WTC11 (cell line): ENCODE measurements at regions not wholly inside any gene's neighbourhood (a gene's known extent, or its start where the extent isn't known, plus 50 kb on each side); places are given as distances from the start of the nearest gene placed in this dataset.

Experiments used
- ATAC-seq: fragments of 200-7000 bp; cut with Tn5 transposase; 2 replicates; pipeline ENCODE4 v1.10.0; 2021; ENCODE audit warnings: mild to moderate bottlenecking, moderate library complexity
- CTCF ChIA-PET: fragments of 300-600 bp; sonication (Branson Sonifier 250); formaldehyde crosslinking; loops from one replicate; lab custom pipeline; 2021; ENCODE audit warnings: antibody characterized with exemption; lab: Charles Lee
- POLR2A ChIA-PET: fragments of 350-600 bp; sonication (Branson Sonifier 250); formaldehyde crosslinking; loops from one replicate; lab custom pipeline; 2021; ENCODE audit warnings: antibody characterized with exemption; lab: Charles Lee
- DNase-seq: peaks from one replicate; pipeline ENCODE4 v3.0.0; 2021; ENCODE audit warnings: low spot score
- H3K27ac Mint-ChIP-seq: 2 replicates; pipeline ENCODE4 v1.8.0; 2021; ENCODE audit warnings: mixed read lengths
- H3K27me3 Mint-ChIP-seq: 2 replicates; pipeline ENCODE4 v1.8.0; 2021; ENCODE audit warnings: low read depth, mild to moderate bottlenecking, moderate library complexity, mixed read lengths
- H3K36me3 Mint-ChIP-seq: 2 replicates; pipeline ENCODE4 v1.8.0; 2021; ENCODE audit warnings: mixed read lengths
- H3K4me1 Mint-ChIP-seq: 2 replicates; pipeline ENCODE4 v1.8.0; 2022; ENCODE audit warnings: mixed read lengths
- H3K4me3 Mint-ChIP-seq: 2 replicates; pipeline ENCODE4 v1.8.0; 2021; ENCODE audit warnings: mild to moderate bottlenecking, moderate library complexity, mixed read lengths
- H3K9me3 Mint-ChIP-seq: 2 replicates; pipeline ENCODE4 v1.8.0; 2021; ENCODE audit warnings: mixed read lengths
- FOXK1 ChIP-seq: sonication (generic); formaldehyde crosslinking; IDR thresholded peaks from 2 replicates; pipeline ENCODE4 v1.8.0; 2022; ENCODE audit warnings: mild to moderate bottlenecking, moderate library complexity, missing genetic modification reagents
- GRHL2 ChIP-seq: fragments of 250-450 bp; sonication (Bioruptor Pico); IDR thresholded peaks from 2 replicates; pipeline ENCODE4 v1.8.0; 2022; ENCODE audit warnings: mild to moderate bottlenecking, moderate library complexity; ENCODE audit not compliant: insufficient replicate concordance, severe bottlenecking
- JUN ChIP-seq: sonication (generic); formaldehyde crosslinking; IDR thresholded peaks from 2 replicates; pipeline ENCODE4 v1.8.0; 2023; ENCODE audit warnings: mild to moderate bottlenecking, missing genetic modification reagents
- MXD4 ChIP-seq: fragments of 250-450 bp; sonication (Bioruptor Pico); IDR thresholded peaks from 2 replicates; pipeline ENCODE4 v1.8.0; 2021; ENCODE audit warnings: mild to moderate bottlenecking, moderate library complexity, borderline replicate concordance
- NFATC4 ChIP-seq: fragments of 250-450 bp; sonication (Bioruptor Pico); IDR thresholded peaks from 2 replicates; pipeline ENCODE4 v1.9.0; 2021; ENCODE audit warnings: mild to moderate bottlenecking
- SMAD3 ChIP-seq: sonication (generic); formaldehyde crosslinking; IDR thresholded peaks from 2 replicates; pipeline ENCODE4 v1.8.0; 2022; ENCODE audit warnings: missing genetic modification reagents, mild to moderate bottlenecking, borderline replicate concordance
- SP1 ChIP-seq: sonication (generic); formaldehyde crosslinking; conservative IDR thresholded peaks from 2 replicates; pipeline ENCODE4 v1.8.1; 2022; ENCODE audit warnings: missing genetic modification reagents
- TEAD1 ChIP-seq: sonication (generic); formaldehyde crosslinking; IDR thresholded peaks from 2 replicates; pipeline ENCODE4 v1.8.0; 2022; ENCODE audit warnings: mild to moderate bottlenecking, missing genetic modification reagents
- TEAD4 ChIP-seq: sonication (generic); formaldehyde crosslinking; IDR thresholded peaks from 2 replicates; pipeline ENCODE4 v1.8.0; 2022; ENCODE audit warnings: mild to moderate bottlenecking, missing genetic modification reagents
- ZNF232 ChIP-seq: sonication (generic); formaldehyde crosslinking; IDR thresholded peaks from 2 replicates; pipeline ENCODE4 v1.8.0; 2022; ENCODE audit warnings: mild to moderate bottlenecking, missing genetic modification reagents
- TF ChIP-seq, protein P1 (sequence below): fragments of 200-600 bp; IDR thresholded peaks from 2 replicates; pipeline ENCODE4 v1.8.0; 2022; ENCODE audit warnings: antibody characterized with exemption
- TF ChIP-seq, protein P2 (sequence below): sonication (generic); formaldehyde crosslinking; IDR thresholded peaks from 2 replicates; pipeline ENCODE4 v1.8.0; 2023; ENCODE audit warnings: missing genetic modification reagents, mild to moderate bottlenecking, borderline replicate concordance
- TF ChIP-seq, protein P3 (sequence below): fragments of 250-450 bp; sonication (Bioruptor Pico); IDR thresholded peaks from 2 replicates; pipeline ENCODE4 v1.9.0; 2021; ENCODE audit warnings: mild to moderate bottlenecking
- TF ChIP-seq, protein P4 (sequence below): sonication (generic); formaldehyde crosslinking; IDR thresholded peaks from 2 replicates; pipeline ENCODE4 v1.8.1; 2022; ENCODE audit warnings: low read depth, mild to moderate bottlenecking, moderate library complexity, missing genetic modification reagents, borderline replicate concordance
- TF ChIP-seq, protein P5 (sequence below): sonication (generic); formaldehyde crosslinking; IDR thresholded peaks from 2 replicates; pipeline ENCODE4 v1.8.1; 2022; ENCODE audit warnings: low read depth, missing genetic modification reagents, borderline replicate concordance
- TF ChIP-seq, protein P6 (sequence below): sonication (generic); formaldehyde crosslinking; IDR thresholded peaks from 2 replicates; pipeline ENCODE4 v1.8.1; 2023; ENCODE audit warnings: mild to moderate bottlenecking, missing genetic modification reagents
- TF ChIP-seq, protein P7 (sequence below): sonication (generic); formaldehyde crosslinking; conservative IDR thresholded peaks from 2 replicates; pipeline ENCODE4 v1.8.1; 2023; ENCODE audit warnings: mild to moderate bottlenecking, low read depth, missing genetic modification reagents, moderate library complexity
- TF ChIP-seq, protein P8 (sequence below): fragments of 250-450 bp; sonication (Bioruptor Pico); IDR thresholded peaks from 2 replicates; pipeline ENCODE4 v2.1.2; 2022; ENCODE audit warnings: mild to moderate bottlenecking, moderate library complexity

DNA sequence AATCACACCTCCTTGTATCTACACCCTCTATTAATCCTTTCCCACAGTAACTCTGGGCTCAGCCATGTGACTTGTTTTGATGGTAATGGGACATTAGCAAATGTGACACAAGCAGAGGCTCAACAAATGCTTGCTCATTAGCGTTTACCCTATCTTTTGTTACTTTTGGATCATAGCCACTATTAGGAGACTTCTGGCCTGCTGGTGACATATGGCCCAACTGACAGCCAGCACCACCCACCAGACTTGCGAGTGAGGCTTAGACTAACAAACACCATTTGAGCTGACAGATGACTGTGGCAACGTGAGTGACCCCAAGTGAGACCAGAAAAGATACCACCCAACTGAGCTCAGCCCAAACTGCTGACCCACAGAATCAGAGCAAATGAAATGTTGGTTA lies 154.1 kb downstream of the OLFM4 start (continued):
- TF ChIP-seq, protein P1, sequence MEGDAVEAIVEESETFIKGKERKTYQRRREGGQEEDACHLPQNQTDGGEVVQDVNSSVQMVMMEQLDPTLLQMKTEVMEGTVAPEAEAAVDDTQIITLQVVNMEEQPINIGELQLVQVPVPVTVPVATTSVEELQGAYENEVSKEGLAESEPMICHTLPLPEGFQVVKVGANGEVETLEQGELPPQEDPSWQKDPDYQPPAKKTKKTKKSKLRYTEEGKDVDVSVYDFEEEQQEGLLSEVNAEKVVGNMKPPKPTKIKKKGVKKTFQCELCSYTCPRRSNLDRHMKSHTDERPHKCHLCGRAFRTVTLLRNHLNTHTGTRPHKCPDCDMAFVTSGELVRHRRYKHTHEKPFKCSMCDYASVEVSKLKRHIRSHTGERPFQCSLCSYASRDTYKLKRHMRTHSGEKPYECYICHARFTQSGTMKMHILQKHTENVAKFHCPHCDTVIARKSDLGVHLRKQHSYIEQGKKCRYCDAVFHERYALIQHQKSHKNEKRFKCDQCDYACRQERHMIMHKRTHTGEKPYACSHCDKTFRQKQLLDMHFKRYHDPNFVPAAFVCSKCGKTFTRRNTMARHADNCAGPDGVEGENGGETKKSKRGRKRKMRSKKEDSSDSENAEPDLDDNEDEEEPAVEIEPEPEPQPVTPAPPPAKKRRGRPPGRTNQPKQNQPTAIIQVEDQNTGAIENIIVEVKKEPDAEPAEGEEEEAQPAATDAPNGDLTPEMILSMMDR, result no peak
- TF ChIP-seq, protein P2, sequence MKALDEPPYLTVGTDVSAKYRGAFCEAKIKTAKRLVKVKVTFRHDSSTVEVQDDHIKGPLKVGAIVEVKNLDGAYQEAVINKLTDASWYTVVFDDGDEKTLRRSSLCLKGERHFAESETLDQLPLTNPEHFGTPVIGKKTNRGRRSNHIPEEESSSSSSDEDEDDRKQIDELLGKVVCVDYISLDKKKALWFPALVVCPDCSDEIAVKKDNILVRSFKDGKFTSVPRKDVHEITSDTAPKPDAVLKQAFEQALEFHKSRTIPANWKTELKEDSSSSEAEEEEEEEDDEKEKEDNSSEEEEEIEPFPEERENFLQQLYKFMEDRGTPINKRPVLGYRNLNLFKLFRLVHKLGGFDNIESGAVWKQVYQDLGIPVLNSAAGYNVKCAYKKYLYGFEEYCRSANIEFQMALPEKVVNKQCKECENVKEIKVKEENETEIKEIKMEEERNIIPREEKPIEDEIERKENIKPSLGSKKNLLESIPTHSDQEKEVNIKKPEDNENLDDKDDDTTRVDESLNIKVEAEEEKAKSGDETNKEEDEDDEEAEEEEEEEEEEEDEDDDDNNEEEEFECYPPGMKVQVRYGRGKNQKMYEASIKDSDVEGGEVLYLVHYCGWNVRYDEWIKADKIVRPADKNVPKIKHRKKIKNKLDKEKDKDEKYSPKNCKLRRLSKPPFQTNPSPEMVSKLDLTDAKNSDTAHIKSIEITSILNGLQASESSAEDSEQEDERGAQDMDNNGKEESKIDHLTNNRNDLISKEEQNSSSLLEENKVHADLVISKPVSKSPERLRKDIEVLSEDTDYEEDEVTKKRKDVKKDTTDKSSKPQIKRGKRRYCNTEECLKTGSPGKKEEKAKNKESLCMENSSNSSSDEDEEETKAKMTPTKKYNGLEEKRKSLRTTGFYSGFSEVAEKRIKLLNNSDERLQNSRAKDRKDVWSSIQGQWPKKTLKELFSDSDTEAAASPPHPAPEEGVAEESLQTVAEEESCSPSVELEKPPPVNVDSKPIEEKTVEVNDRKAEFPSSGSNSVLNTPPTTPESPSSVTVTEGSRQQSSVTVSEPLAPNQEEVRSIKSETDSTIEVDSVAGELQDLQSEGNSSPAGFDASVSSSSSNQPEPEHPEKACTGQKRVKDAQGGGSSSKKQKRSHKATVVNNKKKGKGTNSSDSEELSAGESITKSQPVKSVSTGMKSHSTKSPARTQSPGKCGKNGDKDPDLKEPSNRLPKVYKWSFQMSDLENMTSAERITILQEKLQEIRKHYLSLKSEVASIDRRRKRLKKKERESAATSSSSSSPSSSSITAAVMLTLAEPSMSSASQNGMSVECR (CRISPR knock-in tag), result no peak
- TF ChIP-seq SP1 (CRISPR knock-in tag) (no peak), JUN (no peak)
- TF ChIP-seq, protein P3, sequence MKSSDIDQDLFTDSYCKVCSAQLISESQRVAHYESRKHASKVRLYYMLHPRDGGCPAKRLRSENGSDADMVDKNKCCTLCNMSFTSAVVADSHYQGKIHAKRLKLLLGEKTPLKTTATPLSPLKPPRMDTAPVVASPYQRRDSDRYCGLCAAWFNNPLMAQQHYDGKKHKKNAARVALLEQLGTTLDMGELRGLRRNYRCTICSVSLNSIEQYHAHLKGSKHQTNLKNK (CRISPR knock-in tag), result no peak

DNA sequence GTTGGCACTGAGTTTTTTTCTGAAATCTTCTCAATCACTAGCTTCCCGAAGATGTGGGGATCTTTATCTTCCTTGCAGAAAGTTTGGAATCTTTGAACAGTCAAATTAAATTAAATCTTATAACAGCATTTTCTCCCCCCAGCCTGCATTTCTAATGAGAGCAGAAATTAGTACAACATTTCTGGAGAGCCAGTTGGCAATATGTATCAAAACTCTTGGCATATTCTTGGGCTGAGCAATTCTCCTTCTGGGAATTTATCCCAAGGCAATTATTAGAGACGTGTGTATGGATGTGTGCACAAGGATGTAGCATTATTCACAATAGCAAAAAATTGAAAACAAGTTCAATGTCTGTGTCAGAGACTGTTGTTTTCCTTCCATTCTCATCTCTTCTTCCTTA lies 159.5 kb downstream of the OLFM4 start:
- H3K4me3 Mint-ChIP-seq, result no peak overlapping the region
- peaks cover 8% of the 10 kb centered on the region for H3K4me1 Mint-ChIP-seq
- H3K36me3 Mint-ChIP-seq, result no peaks in the 10 kb centered on the region
- ChIA-PET POLR2A (no interaction called here), CTCF (interaction anchor here (1.3 to 1.9 kb wide), 2 partner anchors 10 to 220 kb away, joined by 3 to 9 read pairs; no protein-coding TSS in a partner anchor)
- peaks cover 18% of the 10 kb centered on the region for H3K9me3 Mint-ChIP-seq
- DNase-seq (no peak), ATAC-seq (no peak)
- no peak overlapping the region for H3K27ac Mint-ChIP-seq
- no peaks in the 10 kb centered on the region for H3K27me3 Mint-ChIP-seq
- no peak for TF ChIP-seq MXD4
- TF ChIP-seq SMAD3 (CRISPR knock-in tag), result no peak
- no peak for TF ChIP-seq FOXK1 (CRISPR knock-in tag)
- no peak for TF ChIP-seq NFATC4 (CRISPR knock-in tag)
- no peak for TF ChIP-seq SP1 (CRISPR knock-in tag)
- TF ChIP-seq, protein P4, sequence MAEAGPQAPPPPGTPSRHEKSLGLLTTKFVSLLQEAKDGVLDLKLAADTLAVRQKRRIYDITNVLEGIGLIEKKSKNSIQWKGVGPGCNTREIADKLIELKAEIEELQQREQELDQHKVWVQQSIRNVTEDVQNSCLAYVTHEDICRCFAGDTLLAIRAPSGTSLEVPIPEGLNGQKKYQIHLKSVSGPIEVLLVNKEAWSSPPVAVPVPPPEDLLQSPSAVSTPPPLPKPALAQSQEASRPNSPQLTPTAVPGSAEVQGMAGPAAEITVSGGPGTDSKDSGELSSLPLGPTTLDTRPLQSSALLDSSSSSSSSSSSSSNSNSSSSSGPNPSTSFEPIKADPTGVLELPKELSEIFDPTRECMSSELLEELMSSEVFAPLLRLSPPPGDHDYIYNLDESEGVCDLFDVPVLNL (CRISPR knock-in tag), result no peak
- TF ChIP-seq TEAD1 (CRISPR knock-in tag), result no peak
- TF ChIP-seq, protein P5, sequence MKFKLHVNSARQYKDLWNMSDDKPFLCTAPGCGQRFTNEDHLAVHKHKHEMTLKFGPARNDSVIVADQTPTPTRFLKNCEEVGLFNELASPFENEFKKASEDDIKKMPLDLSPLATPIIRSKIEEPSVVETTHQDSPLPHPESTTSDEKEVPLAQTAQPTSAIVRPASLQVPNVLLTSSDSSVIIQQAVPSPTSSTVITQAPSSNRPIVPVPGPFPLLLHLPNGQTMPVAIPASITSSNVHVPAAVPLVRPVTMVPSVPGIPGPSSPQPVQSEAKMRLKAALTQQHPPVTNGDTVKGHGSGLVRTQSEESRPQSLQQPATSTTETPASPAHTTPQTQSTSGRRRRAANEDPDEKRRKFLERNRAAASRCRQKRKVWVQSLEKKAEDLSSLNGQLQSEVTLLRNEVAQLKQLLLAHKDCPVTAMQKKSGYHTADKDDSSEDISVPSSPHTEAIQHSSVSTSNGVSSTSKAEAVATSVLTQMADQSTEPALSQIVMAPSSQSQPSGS (CRISPR knock-in tag), result no peak
- TF ChIP-seq, protein P6, sequence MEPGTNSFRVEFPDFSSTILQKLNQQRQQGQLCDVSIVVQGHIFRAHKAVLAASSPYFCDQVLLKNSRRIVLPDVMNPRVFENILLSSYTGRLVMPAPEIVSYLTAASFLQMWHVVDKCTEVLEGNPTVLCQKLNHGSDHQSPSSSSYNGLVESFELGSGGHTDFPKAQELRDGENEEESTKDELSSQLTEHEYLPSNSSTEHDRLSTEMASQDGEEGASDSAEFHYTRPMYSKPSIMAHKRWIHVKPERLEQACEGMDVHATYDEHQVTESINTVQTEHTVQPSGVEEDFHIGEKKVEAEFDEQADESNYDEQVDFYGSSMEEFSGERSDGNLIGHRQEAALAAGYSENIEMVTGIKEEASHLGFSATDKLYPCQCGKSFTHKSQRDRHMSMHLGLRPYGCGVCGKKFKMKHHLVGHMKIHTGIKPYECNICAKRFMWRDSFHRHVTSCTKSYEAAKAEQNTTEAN, result no peak
- TF ChIP-seq, protein P7, sequence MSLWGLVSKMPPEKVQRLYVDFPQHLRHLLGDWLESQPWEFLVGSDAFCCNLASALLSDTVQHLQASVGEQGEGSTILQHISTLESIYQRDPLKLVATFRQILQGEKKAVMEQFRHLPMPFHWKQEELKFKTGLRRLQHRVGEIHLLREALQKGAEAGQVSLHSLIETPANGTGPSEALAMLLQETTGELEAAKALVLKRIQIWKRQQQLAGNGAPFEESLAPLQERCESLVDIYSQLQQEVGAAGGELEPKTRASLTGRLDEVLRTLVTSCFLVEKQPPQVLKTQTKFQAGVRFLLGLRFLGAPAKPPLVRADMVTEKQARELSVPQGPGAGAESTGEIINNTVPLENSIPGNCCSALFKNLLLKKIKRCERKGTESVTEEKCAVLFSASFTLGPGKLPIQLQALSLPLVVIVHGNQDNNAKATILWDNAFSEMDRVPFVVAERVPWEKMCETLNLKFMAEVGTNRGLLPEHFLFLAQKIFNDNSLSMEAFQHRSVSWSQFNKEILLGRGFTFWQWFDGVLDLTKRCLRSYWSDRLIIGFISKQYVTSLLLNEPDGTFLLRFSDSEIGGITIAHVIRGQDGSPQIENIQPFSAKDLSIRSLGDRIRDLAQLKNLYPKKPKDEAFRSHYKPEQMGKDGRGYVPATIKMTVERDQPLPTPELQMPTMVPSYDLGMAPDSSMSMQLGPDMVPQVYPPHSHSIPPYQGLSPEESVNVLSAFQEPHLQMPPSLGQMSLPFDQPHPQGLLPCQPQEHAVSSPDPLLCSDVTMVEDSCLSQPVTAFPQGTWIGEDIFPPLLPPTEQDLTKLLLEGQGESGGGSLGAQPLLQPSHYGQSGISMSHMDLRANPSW (CRISPR knock-in tag), result no peak
- TF ChIP-seq TEAD4 (CRISPR knock-in tag), result no peak
- TF ChIP-seq, protein P8, sequence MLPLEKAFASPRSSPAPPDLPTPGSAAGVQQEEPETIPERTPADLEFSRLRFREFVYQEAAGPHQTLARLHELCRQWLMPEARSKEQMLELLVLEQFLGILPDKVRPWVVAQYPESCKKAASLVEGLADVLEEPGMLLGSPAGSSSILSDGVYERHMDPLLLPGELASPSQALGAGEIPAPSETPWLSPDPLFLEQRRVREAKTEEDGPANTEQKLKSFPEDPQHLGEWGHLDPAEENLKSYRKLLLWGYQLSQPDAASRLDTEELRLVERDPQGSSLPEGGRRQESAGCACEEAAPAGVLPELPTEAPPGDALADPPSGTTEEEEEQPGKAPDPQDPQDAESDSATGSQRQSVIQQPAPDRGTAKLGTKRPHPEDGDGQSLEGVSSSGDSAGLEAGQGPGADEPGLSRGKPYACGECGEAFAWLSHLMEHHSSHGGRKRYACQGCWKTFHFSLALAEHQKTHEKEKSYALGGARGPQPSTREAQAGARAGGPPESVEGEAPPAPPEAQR, result no peak
- TF ChIP-seq ZNF232, result no peak
- TF ChIP-seq GRHL2 (CRISPR knock-in tag), result no peak
